RWPE2 (cell line): ENCODE measurements at regions not wholly inside any gene's neighbourhood (a gene's known extent, or its start where the extent isn't known, plus 50 kb on each side); places are given as distances from the start of the nearest gene placed in this dataset.

Source experiments
- ATAC-seq: fragments of 200-7000 bp; cut with Tn5 transposase; 3 replicates; pipeline ENCODE4 v1.9.1; 2021; ENCODE audit warnings: low read depth
- DNase-seq: peaks from one replicate; pipeline ENCODE4 v3.0.0-alpha.2; 2020; ENCODE audit warnings: low spot score
- H3K27ac ChIP-seq: fragments of 450-650 bp; 2 replicates; pipeline ENCODE4 v1.5.1; 2017; ENCODE audit warnings: mild to moderate bottlenecking; ENCODE audit not compliant: poor library complexity, severe bottlenecking
- H3K27me3 ChIP-seq: fragments of 250-450 bp; sonication (Bioruptor Pico); 2 replicates; pipeline ENCODE4 v1.5.1; 2021; ENCODE audit warnings: mild to moderate bottlenecking, moderate library complexity; ENCODE audit not compliant: insufficient read depth, poor library complexity, severe bottlenecking
- H3K36me3 ChIP-seq: fragments of 250-450 bp; sonication (Bioruptor Pico); 2 replicates; pipeline ENCODE4 v1.5.1; 2020; ENCODE audit warnings: low read depth, mild to moderate bottlenecking, moderate library complexity
- H3K4me1 ChIP-seq: fragments of 250-450 bp; sonication (Bioruptor Pico); 2 replicates; pipeline ENCODE4 v1.5.1; 2021; ENCODE audit warnings: mild to moderate bottlenecking, moderate library complexity; ENCODE audit not compliant: insufficient read depth, poor library complexity, severe bottlenecking
- H3K4me3 ChIP-seq: fragments of 250-450 bp; sonication (Bioruptor Pico); 2 replicates; pipeline ENCODE4 v1.5.1; 2021; ENCODE audit warnings: mild to moderate bottlenecking, moderate library complexity; ENCODE audit not compliant: severe bottlenecking
- H3K9me3 ChIP-seq: fragments of 250-450 bp; sonication (Bioruptor Pico); 2 replicates; pipeline ENCODE4 v1.5.1; 2021; ENCODE audit warnings: mild to moderate bottlenecking, moderate library complexity; ENCODE audit not compliant: severe bottlenecking
- CTCF ChIP-seq: fragments of 450-650 bp; IDR thresholded peaks from one replicate; pipeline ENCODE4 v1.5.1; 2017; ENCODE audit warnings: mild to moderate bottlenecking, moderate library complexity; ENCODE audit not compliant: poor library complexity, severe bottlenecking

- Histone ChIP-seq H3K27me3 (peaks cover 19% of the 10 kb centered on the region), H3K36me3 (no peaks in the 10 kb centered on the region), H3K4me3 (no peak overlapping the region), H3K4me1 (no peaks in the 10 kb centered on the region), H3K27ac (no peak overlapping the region), H3K9me3 (no peaks in the 10 kb centered on the region)
- no peak for TF ChIP-seq CTCF
- DNase-seq (peak; percentile 54), ATAC-seq (no peak)
Measured at GRCh38 chr14:76324133-76324532, 51.8 kb upstream of the ESRRB start.
